Neural cell (in vitro differentiated cells): ENCODE measurements at regions not wholly inside any gene's neighbourhood (a gene's known extent, or its start where the extent isn't known, plus 50 kb on each side); places are given as distances from the start of the nearest gene placed in this dataset.

Source experiments
- POLR2AphosphoS5 ChIP-seq: IDR thresholded peaks from 2 replicates; pipeline ENCODE4 v1.6.1; 2012
- TF ChIP-seq, protein P1 (sequence below): fragments of 450-650 bp; IDR thresholded peaks from 2 replicates; pipeline ENCODE4 v1.5.1; 2014; ENCODE audit warnings: antibody characterized with exemption, mild to moderate bottlenecking, moderate library complexity; ENCODE audit not compliant: poor library complexity, severe bottlenecking

DNA sequence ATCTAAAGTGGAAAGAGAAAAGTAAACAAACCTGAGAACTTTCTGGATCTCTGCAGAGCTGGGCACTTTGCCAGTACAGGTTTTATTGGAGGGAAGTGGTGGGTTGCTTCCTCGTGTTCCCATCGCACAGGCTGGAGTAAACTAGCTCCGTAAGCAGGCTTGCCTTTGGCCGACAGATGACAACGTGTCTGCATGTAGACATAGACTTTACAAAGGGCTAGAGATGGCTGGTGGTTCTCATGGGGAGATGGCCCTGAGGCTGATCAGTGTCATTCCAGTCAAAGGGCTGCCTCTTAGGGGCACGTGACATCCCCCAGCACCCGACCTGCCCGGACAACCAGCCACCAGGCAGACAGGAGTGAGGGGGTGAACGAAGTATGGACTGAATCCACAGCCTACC, 98.8 kb downstream of the YTHDF1 start:
- TF ChIP-seq, protein P1, sequence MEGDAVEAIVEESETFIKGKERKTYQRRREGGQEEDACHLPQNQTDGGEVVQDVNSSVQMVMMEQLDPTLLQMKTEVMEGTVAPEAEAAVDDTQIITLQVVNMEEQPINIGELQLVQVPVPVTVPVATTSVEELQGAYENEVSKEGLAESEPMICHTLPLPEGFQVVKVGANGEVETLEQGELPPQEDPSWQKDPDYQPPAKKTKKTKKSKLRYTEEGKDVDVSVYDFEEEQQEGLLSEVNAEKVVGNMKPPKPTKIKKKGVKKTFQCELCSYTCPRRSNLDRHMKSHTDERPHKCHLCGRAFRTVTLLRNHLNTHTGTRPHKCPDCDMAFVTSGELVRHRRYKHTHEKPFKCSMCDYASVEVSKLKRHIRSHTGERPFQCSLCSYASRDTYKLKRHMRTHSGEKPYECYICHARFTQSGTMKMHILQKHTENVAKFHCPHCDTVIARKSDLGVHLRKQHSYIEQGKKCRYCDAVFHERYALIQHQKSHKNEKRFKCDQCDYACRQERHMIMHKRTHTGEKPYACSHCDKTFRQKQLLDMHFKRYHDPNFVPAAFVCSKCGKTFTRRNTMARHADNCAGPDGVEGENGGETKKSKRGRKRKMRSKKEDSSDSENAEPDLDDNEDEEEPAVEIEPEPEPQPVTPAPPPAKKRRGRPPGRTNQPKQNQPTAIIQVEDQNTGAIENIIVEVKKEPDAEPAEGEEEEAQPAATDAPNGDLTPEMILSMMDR: no peak
- no peak for TF ChIP-seq POLR2AphosphoS5
